H9 (cell line): ENCODE measurements at regions not wholly inside any gene's neighbourhood (a gene's known extent, or its start where the extent isn't known, plus 50 kb on each side); places are given as distances from the start of the nearest gene placed in this dataset.

Experiments used
- DNase-seq: peaks from one replicate; pipeline ENCODE4 v3.0.0-alpha.2; 2017
- H2AFZ ChIP-seq: one replicate; pipeline ENCODE4 v1.6.1; 2013; ENCODE audit warnings: mild to moderate bottlenecking, low read length, control low read depth, moderate library complexity
- H2AK5ac ChIP-seq: 2 replicates; pipeline ENCODE4 v1.6.1; 2013; ENCODE audit warnings: low read length, control low read depth, mixed read lengths; ENCODE audit not compliant: insufficient read length
- H2BK120ac ChIP-seq: one replicate; pipeline ENCODE4 v1.6.1; 2013; ENCODE audit warnings: low read depth, mild to moderate bottlenecking, low read length, control low read depth, inconsistent platforms; ENCODE audit not compliant: poor library complexity, severe bottlenecking
- H2BK12ac ChIP-seq: 2 replicates; pipeline ENCODE4 v1.6.1; 2013; ENCODE audit warnings: low read length, control low read depth, mixed read lengths, low read depth; ENCODE audit not compliant: insufficient read length
- H2BK15ac ChIP-seq: 2 replicates; pipeline ENCODE4 v1.6.1; 2013; ENCODE audit warnings: low read depth, low read length, control low read depth
- H2BK20ac ChIP-seq: one replicate; pipeline ENCODE4 v1.6.1; 2013; ENCODE audit warnings: low read depth, mild to moderate bottlenecking, low read length, control low read depth, inconsistent platforms; ENCODE audit not compliant: poor library complexity, severe bottlenecking
- H2BK5ac ChIP-seq: 2 replicates; pipeline ENCODE4 v1.6.1; 2013; ENCODE audit warnings: low read length, control low read depth, mixed read lengths; ENCODE audit not compliant: insufficient read length
- H3K14ac ChIP-seq: 2 replicates; pipeline ENCODE4 v1.6.1; 2013; ENCODE audit warnings: low read length, control low read depth; ENCODE audit not compliant: insufficient read depth
- H3K18ac ChIP-seq: 2 replicates; pipeline ENCODE4 v1.6.1; 2013; ENCODE audit warnings: low read depth, mild to moderate bottlenecking, mixed read lengths, low read length, control low read depth; ENCODE audit not compliant: insufficient read length
- H3K23ac ChIP-seq: 2 replicates; pipeline ENCODE4 v1.6.1; 2013; ENCODE audit warnings: low read length, control low read depth, mixed read lengths, low read depth; ENCODE audit not compliant: insufficient read length
- H3K23me2 ChIP-seq: 2 replicates; pipeline ENCODE4 v1.6.1; 2013; ENCODE audit warnings: low read depth, mild to moderate bottlenecking, mixed read lengths, low read length, control low read depth; ENCODE audit not compliant: insufficient read length, poor library complexity, severe bottlenecking
- H3K27ac ChIP-seq: 2 replicates; pipeline ENCODE4 v1.5.1; 2013; ENCODE audit warnings: low read length, control low read depth, mixed read lengths, low read depth; ENCODE audit not compliant: insufficient read length
- H3K27me3 ChIP-seq: 2 replicates; pipeline ENCODE4 v1.6.1; 2013; ENCODE audit warnings: low read length, control low read depth, inconsistent platforms; ENCODE audit not compliant: insufficient read depth
- H3K4ac ChIP-seq: 2 replicates; pipeline ENCODE4 v1.6.1; 2013; ENCODE audit warnings: low read depth, mild to moderate bottlenecking, control low read depth, inconsistent platforms, low read length, moderate library complexity
- H3K4me1 ChIP-seq: 2 replicates; pipeline ENCODE4 v1.6.1; 2013; ENCODE audit warnings: low read length, control low read depth, inconsistent platforms; ENCODE audit not compliant: insufficient read depth
- H3K4me2 ChIP-seq: 2 replicates; pipeline ENCODE4 v1.6.1; 2013; ENCODE audit warnings: low read length, control low read depth, mixed read lengths; ENCODE audit not compliant: insufficient read length, insufficient read depth
- H3K56ac ChIP-seq: 2 replicates; pipeline ENCODE4 v1.6.1; 2013; ENCODE audit warnings: low read depth, mild to moderate bottlenecking, mixed read lengths, low read length, control low read depth; ENCODE audit not compliant: insufficient read length
- H3K79me1 ChIP-seq: 2 replicates; pipeline ENCODE4 v1.6.1; 2013; ENCODE audit warnings: low read depth, mild to moderate bottlenecking, moderate library complexity, low read length, control low read depth, inconsistent platforms; ENCODE audit not compliant: insufficient read depth, poor library complexity, severe bottlenecking
- H3K79me2 ChIP-seq: 2 replicates; pipeline ENCODE4 v1.6.1; 2013; ENCODE audit warnings: low read length, control low read depth, inconsistent platforms; ENCODE audit not compliant: insufficient read depth
- H3K9ac ChIP-seq: 2 replicates; pipeline ENCODE4 v1.6.1; 2013; ENCODE audit warnings: low read length, control low read depth, mixed read lengths; ENCODE audit not compliant: insufficient read length; ENCODE audit errors: extremely low read depth
- H3K9me3 ChIP-seq: one replicate; pipeline ENCODE4 v1.6.1; 2013; ENCODE audit warnings: low read depth, low read length, inconsistent platforms; ENCODE audit not compliant: control insufficient read depth
- H3T11ph ChIP-seq: one replicate; pipeline ENCODE4 v1.6.1; 2013; ENCODE audit warnings: mild to moderate bottlenecking, low read length, control low read depth, inconsistent platforms
- H4K20me1 ChIP-seq: one replicate; pipeline ENCODE4 v1.6.1; 2013; ENCODE audit not compliant: control insufficient read depth, insufficient read length, insufficient read depth
- H4K5ac ChIP-seq: 2 replicates; pipeline ENCODE4 v1.6.1; 2013; ENCODE audit warnings: low read depth, mild to moderate bottlenecking, mixed read lengths, low read length, control low read depth; ENCODE audit not compliant: insufficient read length
- H4K8ac ChIP-seq: replicated peaks from 2 replicates; pipeline ENCODE4 v1.6.1; 2013; ENCODE audit warnings: low read length, control low read depth, mixed read lengths, low read depth; ENCODE audit not compliant: insufficient read length
- H4K91ac ChIP-seq: 2 replicates; pipeline ENCODE4 v1.6.1; 2013; ENCODE audit warnings: low read depth, mild to moderate bottlenecking, moderate library complexity, mixed read lengths, low read length, control low read depth; ENCODE audit not compliant: insufficient read length
- H3K27ac Mint-ChIP-seq, 3 experiments: 2 replicates in 2 of 3; 3 replicates in 1 of 3; pipeline ENCODE4 v1.8.0; 2020 to 2021; ENCODE audit warnings: mixed read lengths in 3 of 3, mild to moderate bottlenecking in 1 of 3, moderate library complexity in 1 of 3
- H3K27me3 Mint-ChIP-seq: 2 replicates; pipeline ENCODE4 v1.8.0; 2021; ENCODE audit warnings: low read depth, mild to moderate bottlenecking, moderate library complexity, mixed read lengths
- H3K36me3 Mint-ChIP-seq, 3 experiments: 2 replicates in 2 of 3; 3 replicates in 1 of 3; pipeline ENCODE4 v1.8.0; 2020 to 2021; ENCODE audit warnings: low read depth in 3 of 3, mixed read lengths in 3 of 3; ENCODE audit not compliant: insufficient read depth in 1 of 3
- H3K4me1 Mint-ChIP-seq, 2 experiments: 2 replicates each; pipeline ENCODE4 v1.8.0; 2020; ENCODE audit warnings: mixed read lengths in 2 of 2
- H3K4me3 Mint-ChIP-seq, 2 experiments: 2 replicates in 1 of 2; 3 replicates in 1 of 2; pipeline ENCODE4 v1.8.0; 2020 to 2021; ENCODE audit warnings: mild to moderate bottlenecking in 2 of 2, mixed read lengths in 2 of 2, moderate library complexity in 1 of 2
- H3K9me3 Mint-ChIP-seq, 2 experiments: 2 replicates in 1 of 2; 3 replicates in 1 of 2; pipeline ENCODE4 v1.8.0; 2020; ENCODE audit warnings: mild to moderate bottlenecking in 2 of 2, mixed read lengths in 2 of 2, moderate library complexity in 1 of 2
- CTCF ChIP-seq: fragments of 200-600 bp; sonication (generic); conservative IDR thresholded peaks from 3 replicates; pipeline ENCODE4 v1.8.0; 2021; ENCODE audit warnings: antibody characterized with exemption, mild to moderate bottlenecking
- WGBS: extraction: QIAGEN DNeasy Blood & Tissue Kit; methylation state at CpG from one replicate; pipeline ENCODE4 v1.1.7; 2013; ENCODE audit warnings: missing lambda C conversion rate, low lambda C conversion rate, mixed read lengths; ENCODE audit not compliant: insufficient read length; ENCODE audit errors: extremely low coverage; 5-methylcytosine and 5-hydroxymethylcytosine counted together

- H2BK5ac ChIP-seq = no peak overlapping the region
- H4K5ac ChIP-seq = no peak overlapping the region
- no peaks in the 10 kb centered on the region for H3K79me2 ChIP-seq
- H3K14ac ChIP-seq = no peak overlapping the region
- no peak overlapping the region for H3K4ac ChIP-seq
- H3K27me3 Mint-ChIP-seq = no peaks in the 10 kb centered on the region
- H4K91ac ChIP-seq = no peak overlapping the region
- no peak overlapping the region for H3K9ac ChIP-seq
- H2BK20ac ChIP-seq = no peak overlapping the region
- no peaks in the 10 kb centered on the region for H3K79me1 ChIP-seq
- no peaks in the 10 kb centered on the region for H3K9me3 ChIP-seq
- H4K20me1 ChIP-seq = no peaks in the 10 kb centered on the region
- no peak for DNase-seq
- no peaks in the 10 kb centered on the region for H3K27me3 ChIP-seq
- no peak overlapping the region for H2BK120ac ChIP-seq
- H3K23ac ChIP-seq = no peak overlapping the region
- no peak overlapping the region for H2AK5ac ChIP-seq
- H3K27ac Mint-ChIP-seq = no peak overlapping the region
- no peak overlapping the region for H2AFZ ChIP-seq
- H2BK12ac ChIP-seq = no peak overlapping the region
- TF ChIP-seq CTCF = no peak
- no CpG with 5 or more reads among the region's 5 CpGs for WGBS
- H4K8ac ChIP-seq = no peak overlapping the region
- no peak overlapping the region for H3K27ac ChIP-seq
- no peak overlapping the region for H3K56ac ChIP-seq
- H3K4me3 Mint-ChIP-seq = no peak overlapping the region
- H2BK15ac ChIP-seq = no peak overlapping the region
- no peak overlapping the region for H3T11ph ChIP-seq
- no peaks in the 10 kb centered on the region for H3K36me3 Mint-ChIP-seq
- no peaks in the 10 kb centered on the region for H3K9me3 Mint-ChIP-seq
- no peaks in the 10 kb centered on the region for H3K23me2 ChIP-seq
- H3K4me2 ChIP-seq = no peak overlapping the region
- no peak overlapping the region for H3K18ac ChIP-seq
- no peaks in the 10 kb centered on the region; a peak in 1 of 4 replicates for H3K4me1 Mint-ChIP-seq
- no peaks in the 10 kb centered on the region for H3K4me1 ChIP-seq
Measured at GRCh38 chr3:174720717-174721116, 138.4 kb upstream of the NAALADL2 start.
